WTC11 (cell line): ENCODE measurements at regions not wholly inside any gene's neighbourhood (a gene's known extent, or its start where the extent isn't known, plus 50 kb on each side); places are given as distances from the start of the nearest gene placed in this dataset.

Source experiments
- ATF2 ChIP-seq: sonication (generic); formaldehyde crosslinking; IDR thresholded peaks from 2 replicates; pipeline ENCODE4 v1.8.1; 2022; ENCODE audit warnings: low read depth, missing genetic modification reagents, borderline replicate concordance
- CREM ChIP-seq: sonication (generic); formaldehyde crosslinking; IDR thresholded peaks from 2 replicates; pipeline ENCODE4 v1.8.1; 2022; ENCODE audit warnings: mild to moderate bottlenecking, missing genetic modification reagents, moderate library complexity
- ETV6 ChIP-seq: sonication (generic); formaldehyde crosslinking; IDR thresholded peaks from 2 replicates; pipeline ENCODE4 v1.8.1; 2022; ENCODE audit warnings: mild to moderate bottlenecking, missing genetic modification reagents
- FOXJ3 ChIP-seq: sonication (generic); formaldehyde crosslinking; IDR thresholded peaks from 2 replicates; pipeline ENCODE4 v1.9.0; 2021; ENCODE audit warnings: missing genetic modification reagents, mild to moderate bottlenecking, borderline replicate concordance
- MAX ChIP-seq: sonication (generic); formaldehyde crosslinking; IDR thresholded peaks from 2 replicates; pipeline ENCODE4 v1.8.0; 2022; ENCODE audit warnings: mild to moderate bottlenecking, missing genetic modification reagents
- MXD4 ChIP-seq: fragments of 250-450 bp; sonication (Bioruptor Pico); IDR thresholded peaks from 2 replicates; pipeline ENCODE4 v1.8.0; 2021; ENCODE audit warnings: mild to moderate bottlenecking, moderate library complexity, borderline replicate concordance
- SMAD4 ChIP-seq: sonication (generic); formaldehyde crosslinking; IDR thresholded peaks from 2 replicates; pipeline ENCODE4 v1.8.0; 2022; ENCODE audit warnings: mild to moderate bottlenecking, missing genetic modification reagents
- ZNF423 ChIP-seq: fragments of 250-450 bp; sonication (Bioruptor Pico); IDR thresholded peaks from 2 replicates; pipeline ENCODE4 v2.1.2; 2022; ENCODE audit warnings: mild to moderate bottlenecking, moderate library complexity
- TF ChIP-seq, protein P1 (sequence below): fragments of 200-600 bp; IDR thresholded peaks from 2 replicates; pipeline ENCODE4 v1.8.0; 2022; ENCODE audit warnings: antibody characterized with exemption
- TF ChIP-seq, protein P2 (sequence below): sonication (generic); formaldehyde crosslinking; IDR thresholded peaks from 2 replicates; pipeline ENCODE4 v1.8.0; 2022; ENCODE audit warnings: mild to moderate bottlenecking, missing genetic modification reagents
- TF ChIP-seq, protein P3 (sequence below): fragments of 250-450 bp; sonication (Bioruptor Pico); IDR thresholded peaks from 2 replicates; pipeline ENCODE4 v2.1.2; 2022; ENCODE audit warnings: mild to moderate bottlenecking, moderate library complexity
- TF ChIP-seq, protein P4 (sequence below): fragments of 250-450 bp; sonication (Bioruptor Pico); IDR thresholded peaks from 2 replicates; pipeline ENCODE4 v1.9.0; 2021; ENCODE audit warnings: mild to moderate bottlenecking, borderline replicate concordance

DNA sequence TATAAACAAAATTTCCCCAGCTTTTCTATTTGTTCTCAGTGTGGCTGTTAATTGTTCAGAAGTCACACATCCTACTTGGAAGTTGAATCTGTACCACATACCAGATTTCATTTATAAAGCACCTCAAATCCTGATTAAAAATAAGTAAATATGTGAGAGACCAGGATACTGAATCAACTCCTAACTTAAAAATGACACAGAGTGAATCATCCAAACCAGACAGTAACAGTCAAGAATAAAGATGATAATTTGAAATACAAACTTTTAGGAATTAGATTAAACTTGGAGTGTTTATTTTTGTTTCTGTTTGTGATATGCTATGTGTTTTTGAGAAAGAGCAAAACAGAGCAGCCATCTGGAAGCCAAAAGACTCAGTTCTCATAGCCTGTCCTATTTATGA lies 633.2 kb upstream of the RORB start:
- TF ChIP-seq, protein P1, sequence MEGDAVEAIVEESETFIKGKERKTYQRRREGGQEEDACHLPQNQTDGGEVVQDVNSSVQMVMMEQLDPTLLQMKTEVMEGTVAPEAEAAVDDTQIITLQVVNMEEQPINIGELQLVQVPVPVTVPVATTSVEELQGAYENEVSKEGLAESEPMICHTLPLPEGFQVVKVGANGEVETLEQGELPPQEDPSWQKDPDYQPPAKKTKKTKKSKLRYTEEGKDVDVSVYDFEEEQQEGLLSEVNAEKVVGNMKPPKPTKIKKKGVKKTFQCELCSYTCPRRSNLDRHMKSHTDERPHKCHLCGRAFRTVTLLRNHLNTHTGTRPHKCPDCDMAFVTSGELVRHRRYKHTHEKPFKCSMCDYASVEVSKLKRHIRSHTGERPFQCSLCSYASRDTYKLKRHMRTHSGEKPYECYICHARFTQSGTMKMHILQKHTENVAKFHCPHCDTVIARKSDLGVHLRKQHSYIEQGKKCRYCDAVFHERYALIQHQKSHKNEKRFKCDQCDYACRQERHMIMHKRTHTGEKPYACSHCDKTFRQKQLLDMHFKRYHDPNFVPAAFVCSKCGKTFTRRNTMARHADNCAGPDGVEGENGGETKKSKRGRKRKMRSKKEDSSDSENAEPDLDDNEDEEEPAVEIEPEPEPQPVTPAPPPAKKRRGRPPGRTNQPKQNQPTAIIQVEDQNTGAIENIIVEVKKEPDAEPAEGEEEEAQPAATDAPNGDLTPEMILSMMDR = no peak
- TF ChIP-seq, protein P2, sequence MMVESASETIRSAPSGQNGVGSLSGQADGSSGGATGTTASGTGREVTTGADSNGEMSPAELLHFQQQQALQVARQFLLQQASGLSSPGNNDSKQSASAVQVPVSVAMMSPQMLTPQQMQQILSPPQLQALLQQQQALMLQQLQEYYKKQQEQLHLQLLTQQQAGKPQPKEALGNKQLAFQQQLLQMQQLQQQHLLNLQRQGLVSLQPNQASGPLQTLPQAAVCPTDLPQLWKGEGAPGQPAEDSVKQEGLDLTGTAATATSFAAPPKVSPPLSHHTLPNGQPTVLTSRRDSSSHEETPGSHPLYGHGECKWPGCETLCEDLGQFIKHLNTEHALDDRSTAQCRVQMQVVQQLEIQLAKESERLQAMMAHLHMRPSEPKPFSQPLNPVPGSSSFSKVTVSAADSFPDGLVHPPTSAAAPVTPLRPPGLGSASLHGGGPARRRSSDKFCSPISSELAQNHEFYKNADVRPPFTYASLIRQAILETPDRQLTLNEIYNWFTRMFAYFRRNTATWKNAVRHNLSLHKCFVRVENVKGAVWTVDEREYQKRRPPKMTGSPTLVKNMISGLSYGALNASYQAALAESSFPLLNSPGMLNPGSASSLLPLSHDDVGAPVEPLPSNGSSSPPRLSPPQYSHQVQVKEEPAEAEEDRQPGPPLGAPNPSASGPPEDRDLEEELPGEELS (CRISPR knock-in tag) = no peak
- TF ChIP-seq MXD4 (CRISPR knock-in tag) (no peak), ATF2 (CRISPR knock-in tag) (no peak), ETV6 (CRISPR knock-in tag) (no peak), FOXJ3 (CRISPR knock-in tag) (no peak), ZNF423 (CRISPR knock-in tag) (no peak), SMAD4 (CRISPR knock-in tag) (no peak), CREM (no peak), MAX (CRISPR knock-in tag) (no peak)
- TF ChIP-seq, protein P3, sequence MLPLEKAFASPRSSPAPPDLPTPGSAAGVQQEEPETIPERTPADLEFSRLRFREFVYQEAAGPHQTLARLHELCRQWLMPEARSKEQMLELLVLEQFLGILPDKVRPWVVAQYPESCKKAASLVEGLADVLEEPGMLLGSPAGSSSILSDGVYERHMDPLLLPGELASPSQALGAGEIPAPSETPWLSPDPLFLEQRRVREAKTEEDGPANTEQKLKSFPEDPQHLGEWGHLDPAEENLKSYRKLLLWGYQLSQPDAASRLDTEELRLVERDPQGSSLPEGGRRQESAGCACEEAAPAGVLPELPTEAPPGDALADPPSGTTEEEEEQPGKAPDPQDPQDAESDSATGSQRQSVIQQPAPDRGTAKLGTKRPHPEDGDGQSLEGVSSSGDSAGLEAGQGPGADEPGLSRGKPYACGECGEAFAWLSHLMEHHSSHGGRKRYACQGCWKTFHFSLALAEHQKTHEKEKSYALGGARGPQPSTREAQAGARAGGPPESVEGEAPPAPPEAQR = no peak
- TF ChIP-seq, protein P4, sequence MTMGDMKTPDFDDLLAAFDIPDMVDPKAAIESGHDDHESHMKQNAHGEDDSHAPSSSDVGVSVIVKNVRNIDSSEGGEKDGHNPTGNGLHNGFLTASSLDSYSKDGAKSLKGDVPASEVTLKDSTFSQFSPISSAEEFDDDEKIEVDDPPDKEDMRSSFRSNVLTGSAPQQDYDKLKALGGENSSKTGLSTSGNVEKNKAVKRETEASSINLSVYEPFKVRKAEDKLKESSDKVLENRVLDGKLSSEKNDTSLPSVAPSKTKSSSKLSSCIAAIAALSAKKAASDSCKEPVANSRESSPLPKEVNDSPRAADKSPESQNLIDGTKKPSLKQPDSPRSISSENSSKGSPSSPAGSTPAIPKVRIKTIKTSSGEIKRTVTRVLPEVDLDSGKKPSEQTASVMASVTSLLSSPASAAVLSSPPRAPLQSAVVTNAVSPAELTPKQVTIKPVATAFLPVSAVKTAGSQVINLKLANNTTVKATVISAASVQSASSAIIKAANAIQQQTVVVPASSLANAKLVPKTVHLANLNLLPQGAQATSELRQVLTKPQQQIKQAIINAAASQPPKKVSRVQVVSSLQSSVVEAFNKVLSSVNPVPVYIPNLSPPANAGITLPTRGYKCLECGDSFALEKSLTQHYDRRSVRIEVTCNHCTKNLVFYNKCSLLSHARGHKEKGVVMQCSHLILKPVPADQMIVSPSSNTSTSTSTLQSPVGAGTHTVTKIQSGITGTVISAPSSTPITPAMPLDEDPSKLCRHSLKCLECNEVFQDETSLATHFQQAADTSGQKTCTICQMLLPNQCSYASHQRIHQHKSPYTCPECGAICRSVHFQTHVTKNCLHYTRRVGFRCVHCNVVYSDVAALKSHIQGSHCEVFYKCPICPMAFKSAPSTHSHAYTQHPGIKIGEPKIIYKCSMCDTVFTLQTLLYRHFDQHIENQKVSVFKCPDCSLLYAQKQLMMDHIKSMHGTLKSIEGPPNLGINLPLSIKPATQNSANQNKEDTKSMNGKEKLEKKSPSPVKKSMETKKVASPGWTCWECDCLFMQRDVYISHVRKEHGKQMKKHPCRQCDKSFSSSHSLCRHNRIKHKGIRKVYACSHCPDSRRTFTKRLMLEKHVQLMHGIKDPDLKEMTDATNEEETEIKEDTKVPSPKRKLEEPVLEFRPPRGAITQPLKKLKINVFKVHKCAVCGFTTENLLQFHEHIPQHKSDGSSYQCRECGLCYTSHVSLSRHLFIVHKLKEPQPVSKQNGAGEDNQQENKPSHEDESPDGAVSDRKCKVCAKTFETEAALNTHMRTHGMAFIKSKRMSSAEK (CRISPR knock-in tag) = no peak
